Right renal pelvis (tissue), 4 donors: ENCODE measurements at regions not wholly inside any gene's neighbourhood (a gene's known extent, or its start where the extent isn't known, plus 50 kb on each side); places are given as distances from the start of the nearest gene placed in this dataset.
"Not testable (repeated sequence)": the region's sequence is repeated elsewhere in the genome, so short reads cannot be mapped to it uniquely, and the experiment has no call there.

ENCODE experiments used
- DNase-seq, 4 donors: peaks; one replicate each; pipeline ENCODE4 v3.0.0-alpha.2; 2013; ENCODE audit warnings: low read depth in 4 of 4, low spot score in 3 of 4, missing footprints in 1 of 4

GRCh38 chr10:56109454-56109853 lies 251.6 kb downstream of the ZWINT start:
- no peak for DNase-seq

GRCh38 chr10:56104923-56105322 lies 256.1 kb downstream of the ZWINT start:
- DNase-seq: no peak

- no peak for DNase-seq
Measured at GRCh38 chr10:56104487-56104886, 256.6 kb downstream of the ZWINT start.

- DNase-seq: no peak
Measured at GRCh38 chr10:56096226-56096517, 264.9 kb downstream of the ZWINT start.

GRCh38 chr10:56095506-56096225 lies 265.4 kb downstream of the ZWINT start:
- no peak for DNase-seq

- not testable (repeated sequence) for DNase-seq
Measured at GRCh38 chr10:56093645-56094044, 267.4 kb downstream of the ZWINT start.

- no peak for DNase-seq
Measured at GRCh38 chr10:56091872-56092271, 269.2 kb downstream of the ZWINT start.

- DNase-seq: no peak
Measured at GRCh38 chr10:56090914-56091540, 270.0 kb downstream of the ZWINT start.

GRCh38 chr10:56085406-56086122 lies 275.5 kb downstream of the ZWINT start:
- no peak for DNase-seq

- no peak for DNase-seq
Measured at GRCh38 chr10:56082169-56082568, 278.9 kb downstream of the ZWINT start.

- DNase-seq: no peak
Measured at GRCh38 chr10:56068473-56069263, 292.4 kb downstream of the ZWINT start.

- no peak for DNase-seq
Measured at GRCh38 chr10:56068040-56068439, 293.0 kb downstream of the ZWINT start.

GRCh38 chr10:56063642-56064041 lies 297.4 kb downstream of the ZWINT start:
- no peak for DNase-seq

- no peak for DNase-seq
Measured at GRCh38 chr10:56057860-56058259, 303.2 kb downstream of the ZWINT start.

GRCh38 chr10:56035489-56035888 lies 325.6 kb downstream of the ZWINT start:
- no peak for DNase-seq

- DNase-seq: peak in 3 of 4 donors; percentile 10 to 34 (median 12)
Measured at GRCh38 chr10:56028298-56029132, 332.5 kb downstream of the ZWINT start.

- DNase-seq: no peak
Measured at GRCh38 chr10:56012101-56012500, 349.0 kb downstream of the ZWINT start.

GRCh38 chr10:56003555-56003954 lies 357.5 kb downstream of the ZWINT start:
- no peak for DNase-seq

- no peak for DNase-seq
Measured at GRCh38 chr10:55989188-55989587, 371.9 kb downstream of the ZWINT start.

- no peak for DNase-seq
Measured at GRCh38 chr10:55979203-55979602, 381.9 kb downstream of the ZWINT start.
